Stimulated activated CD4-positive, alpha-beta T cell treated with anti-CD3 and anti-CD28 coated beads, Interleukin-4, amount 100 ng/mL, for 24 hours (primary cell): ENCODE measurements at regions not wholly inside any gene's neighbourhood (a gene's known extent, or its start where the extent isn't known, plus 50 kb on each side); places are given as distances from the start of the nearest gene placed in this dataset.

ENCODE experiments used
- DNase-seq: peaks from one replicate; pipeline ENCODE4 v3.0.0-alpha.2; 2020

DNA sequence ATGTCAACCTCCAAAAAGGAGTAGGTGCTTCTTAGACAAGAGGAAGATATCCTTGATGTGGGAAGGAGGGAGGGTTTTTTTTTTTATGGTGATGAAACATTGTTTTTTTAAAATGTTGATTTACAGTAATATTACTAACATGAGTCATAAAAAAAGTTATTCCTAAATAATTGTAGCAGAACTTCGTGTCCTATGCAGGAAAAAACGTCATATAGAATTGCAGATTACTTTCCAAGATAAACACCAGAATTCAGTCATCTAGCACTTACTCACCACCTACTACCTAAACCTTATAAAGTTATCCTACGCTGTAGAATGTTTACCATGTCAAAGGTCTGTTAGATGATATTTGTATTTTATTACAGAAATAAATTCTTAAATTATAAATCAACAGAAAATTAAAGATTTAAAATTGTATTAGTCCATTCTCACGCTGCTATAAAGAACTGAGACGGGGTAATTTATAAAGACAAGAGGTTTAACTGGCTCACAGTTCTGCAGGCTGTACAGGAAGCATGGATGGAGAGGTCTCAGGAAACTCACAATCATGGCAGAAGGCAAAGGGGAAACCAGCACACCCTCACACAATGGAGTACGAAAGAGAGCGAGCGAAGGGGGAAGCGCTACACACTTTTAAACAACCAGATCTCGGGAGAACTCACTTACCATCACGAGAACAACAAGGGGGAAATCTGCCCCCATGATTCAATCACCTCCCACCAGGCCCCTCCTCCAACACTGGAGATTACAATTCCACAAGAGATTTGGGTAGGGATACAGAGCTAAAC is 105.2 kb upstream of the NEBL start:
- DNase-seq, result no peak

GRCh38 chr10:20999699-21000098 is 102.6 kb upstream of the NEBL start:
- no peak for DNase-seq

- no peak for DNase-seq
Observed at GRCh38 chr10:20998036-20998435, 100.9 kb upstream of the NEBL start.

GRCh38 chr10:20995123-20995987 is 98.2 kb upstream of the NEBL start:
- DNase-seq, result no peak

GRCh38 chr10:20993830-20994527 is 96.9 kb upstream of the NEBL start:
- no peak for DNase-seq

- DNase-seq, result no peak
Observed at GRCh38 chr10:20993389-20993788, 96.3 kb upstream of the NEBL start.

- DNase-seq, result no peak
Observed at GRCh38 chr10:20991526-20991925, 94.4 kb upstream of the NEBL start.

DNA sequence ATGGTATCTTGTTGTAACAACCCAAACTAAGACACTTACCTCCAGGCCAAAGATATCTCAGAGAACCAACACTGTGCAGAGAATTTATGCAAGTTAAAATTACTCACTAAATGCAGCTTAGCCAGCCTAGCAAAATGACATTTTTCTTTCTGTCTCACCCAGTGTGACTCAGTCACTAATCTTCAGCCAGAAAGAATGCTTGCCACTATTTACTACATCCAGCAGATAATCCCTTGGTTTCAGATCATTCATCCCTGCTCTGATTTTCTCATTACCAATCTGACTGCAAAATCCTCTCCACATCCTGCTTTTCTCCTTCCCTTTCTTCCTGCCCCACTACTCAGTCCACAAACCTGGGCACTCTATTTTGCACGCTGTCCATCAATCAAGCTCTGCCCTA is 93.5 kb upstream of the NEBL start:
- no peak for DNase-seq

DNA sequence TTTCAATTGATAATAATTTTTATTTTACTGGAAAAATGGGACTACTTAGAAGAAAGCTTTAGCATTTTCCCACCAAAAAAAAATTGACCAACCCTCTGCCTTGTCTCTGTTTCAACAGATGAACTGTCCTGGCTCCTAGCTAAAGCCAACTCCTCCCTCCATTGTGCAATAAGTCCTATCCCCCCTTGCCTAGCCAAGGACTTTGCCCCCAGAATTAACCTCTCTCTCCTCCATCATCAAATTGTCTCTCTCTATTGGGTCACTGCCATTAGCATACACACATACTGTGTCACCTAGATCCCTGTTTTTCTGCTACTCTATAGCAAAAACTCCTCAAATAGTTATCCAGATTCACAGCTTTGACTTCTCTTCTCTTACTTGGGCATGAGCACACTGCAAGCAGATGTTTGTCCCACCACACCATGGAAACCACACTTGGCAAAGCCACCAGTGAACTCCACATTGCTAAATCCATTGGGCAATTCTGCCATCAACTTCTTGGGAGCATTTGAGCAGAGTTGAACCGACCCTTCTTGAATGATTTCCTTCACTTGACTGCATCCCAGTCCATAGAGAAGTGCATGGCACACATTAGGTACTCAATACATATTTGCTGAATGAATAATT is 91.4 kb upstream of the NEBL start:
- DNase-seq, result no peak

- DNase-seq, result no peak
Observed at GRCh38 chr10:20986049-20986448, 88.9 kb upstream of the NEBL start.

DNA sequence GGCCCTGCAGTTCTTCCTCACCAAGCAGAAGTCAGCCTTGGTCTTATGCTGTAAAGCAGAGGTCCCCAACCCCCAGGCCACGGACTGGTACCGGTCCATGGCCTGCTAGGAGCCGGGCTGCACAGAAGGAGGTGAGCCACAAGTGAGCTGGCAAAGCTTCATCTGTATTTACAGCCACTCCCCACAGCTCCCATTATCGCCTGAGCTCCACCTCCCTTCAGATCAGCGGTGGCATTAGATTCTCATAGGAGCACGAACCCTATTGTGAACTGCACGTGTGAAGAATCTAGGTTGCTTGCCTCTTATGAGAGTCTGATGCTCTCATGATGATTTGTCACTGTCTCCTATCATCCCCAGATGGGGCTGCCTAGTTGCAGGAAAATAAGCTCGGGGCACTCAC is 87.6 kb upstream of the NEBL start:
- DNase-seq, result no peak

- no peak for DNase-seq
Observed at GRCh38 chr10:20981419-20981953, 84.4 kb upstream of the NEBL start.

DNA sequence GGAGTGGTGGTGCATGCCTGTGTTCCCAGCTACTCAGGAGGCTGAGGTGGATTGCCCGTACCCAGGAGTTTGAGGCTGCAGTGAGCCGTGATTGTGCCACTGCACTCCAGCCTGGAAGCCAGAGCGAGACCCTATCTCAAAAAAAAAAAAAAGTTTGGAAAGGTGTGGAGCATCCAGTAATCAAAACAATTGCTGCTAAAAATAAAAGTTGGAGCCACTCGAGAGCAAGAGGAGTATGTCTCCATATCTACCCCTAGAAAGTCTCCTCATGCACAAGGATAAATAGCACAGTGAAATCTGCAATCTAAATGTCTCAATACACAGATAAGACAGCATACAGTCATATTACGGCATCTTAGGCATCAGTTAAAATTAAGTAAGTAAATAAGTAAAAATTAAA is 81.5 kb upstream of the NEBL start:
- DNase-seq, result no peak

DNA sequence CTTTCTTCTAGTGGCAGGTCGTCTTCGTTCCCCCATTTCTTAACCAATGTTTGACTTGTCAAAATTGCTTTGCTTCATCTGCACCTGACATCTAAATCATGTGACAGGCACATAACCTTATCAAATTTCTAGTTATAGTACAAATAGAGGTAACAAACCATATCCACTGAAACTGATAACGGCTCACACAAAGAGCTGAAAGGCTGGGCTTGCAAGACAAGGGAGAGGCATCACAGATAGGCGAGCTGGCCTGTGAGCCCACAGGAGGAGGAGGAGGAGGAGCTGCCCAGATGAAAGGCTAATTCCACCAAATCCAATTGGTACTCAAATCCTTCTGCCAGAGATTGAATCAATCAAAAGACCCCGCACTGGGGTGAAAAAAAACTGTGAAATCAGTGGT is 80.2 kb upstream of the NEBL start:
- DNase-seq, result no peak

- no peak for DNase-seq
Observed at GRCh38 chr10:20976891-20977290, 79.8 kb upstream of the NEBL start.

DNA sequence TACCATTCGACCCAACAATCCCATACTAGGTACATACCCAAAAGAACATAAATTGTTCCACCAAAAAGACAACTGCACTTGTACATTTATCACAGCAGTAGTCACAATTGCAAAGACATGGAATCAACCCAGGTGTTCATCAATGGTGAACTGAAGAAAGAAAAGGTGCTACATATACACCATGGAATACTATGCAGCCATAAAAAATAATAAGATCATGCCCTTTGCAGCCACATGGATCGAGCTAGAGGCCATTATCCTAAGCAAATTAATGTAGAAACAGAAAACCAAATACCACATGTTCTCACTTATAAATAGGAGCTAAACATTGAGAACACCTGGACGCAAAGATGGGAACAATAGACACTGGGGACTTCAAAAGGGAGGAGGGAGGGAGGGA is 79.3 kb upstream of the NEBL start:
- DNase-seq, result no peak

DNA sequence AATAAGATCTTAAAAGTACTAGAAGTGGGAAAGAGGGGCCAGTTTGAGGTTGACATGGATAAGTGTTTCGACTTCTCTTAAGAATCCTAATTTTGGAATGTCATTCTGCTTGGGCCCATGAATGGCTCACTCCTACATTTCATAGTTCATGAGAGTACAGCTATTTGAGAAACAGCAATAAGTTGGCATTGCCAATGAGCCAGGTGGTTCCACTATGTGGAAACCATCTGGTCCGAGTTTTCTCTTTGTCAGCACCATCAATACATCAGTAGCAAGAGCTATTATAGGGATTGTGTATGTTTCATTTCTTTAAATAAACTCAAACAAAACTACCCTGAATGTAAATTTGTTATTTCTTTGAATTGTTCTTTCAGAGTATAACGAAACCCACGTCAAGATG is 78.1 kb upstream of the NEBL start:
- DNase-seq, result no peak

DNA sequence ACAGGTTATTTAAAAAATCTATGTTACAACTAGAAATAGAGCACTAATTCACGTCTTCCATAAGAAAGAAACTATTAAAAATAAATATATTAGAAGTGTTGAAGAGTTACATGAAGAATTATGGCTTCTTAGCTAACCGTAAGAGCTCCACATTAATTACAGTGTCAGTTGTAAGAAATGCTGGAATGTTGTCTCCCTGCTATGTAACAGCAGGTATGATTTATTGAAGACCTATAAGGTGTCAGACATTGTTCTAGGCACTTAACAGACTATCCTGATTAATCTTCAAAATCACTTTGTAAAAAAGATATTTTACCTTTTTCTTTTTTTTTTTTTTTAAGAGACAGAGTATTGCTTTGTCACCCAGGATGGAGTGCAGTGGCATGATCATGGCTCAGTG is 75.8 kb upstream of the NEBL start:
- no peak for DNase-seq

DNA sequence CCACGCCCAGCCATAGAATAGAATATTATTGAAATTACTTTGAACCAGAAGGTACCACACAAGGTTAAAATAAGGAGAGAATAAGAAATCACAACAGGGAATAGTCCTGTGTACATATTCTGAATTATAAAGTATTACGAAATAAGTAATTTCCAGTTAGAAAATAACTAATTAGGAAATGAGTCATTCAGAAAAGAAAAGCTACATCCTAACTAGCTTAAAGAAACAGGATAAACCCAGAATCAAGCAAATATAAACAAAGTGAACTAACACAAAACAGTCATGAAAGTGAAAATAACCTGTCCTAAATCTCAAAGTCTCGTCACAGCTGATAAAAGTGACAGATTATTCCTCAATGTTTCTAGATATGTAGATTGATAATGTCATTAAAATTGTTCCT is 74.8 kb upstream of the NEBL start:
- DNase-seq, result no peak

DNA sequence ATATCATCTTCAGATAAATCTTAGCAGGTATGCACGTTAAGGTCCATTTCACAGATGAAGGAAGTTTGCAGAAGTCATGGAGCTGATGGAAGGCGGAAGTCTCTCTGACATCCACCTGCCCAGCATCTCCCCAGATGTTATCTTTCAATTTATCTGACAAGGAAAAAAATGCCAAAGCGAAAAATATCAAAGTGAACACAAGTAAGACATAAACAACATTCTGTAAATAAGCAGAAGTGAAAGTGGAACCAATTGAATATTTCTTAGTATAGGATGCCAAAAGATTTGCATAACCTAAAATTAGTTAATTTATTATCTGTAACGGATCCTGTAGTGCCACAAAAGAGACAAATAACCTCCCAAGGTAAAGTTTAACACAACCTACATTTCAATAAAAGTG is 73.6 kb upstream of the NEBL start:
- DNase-seq, result no peak

DNA sequence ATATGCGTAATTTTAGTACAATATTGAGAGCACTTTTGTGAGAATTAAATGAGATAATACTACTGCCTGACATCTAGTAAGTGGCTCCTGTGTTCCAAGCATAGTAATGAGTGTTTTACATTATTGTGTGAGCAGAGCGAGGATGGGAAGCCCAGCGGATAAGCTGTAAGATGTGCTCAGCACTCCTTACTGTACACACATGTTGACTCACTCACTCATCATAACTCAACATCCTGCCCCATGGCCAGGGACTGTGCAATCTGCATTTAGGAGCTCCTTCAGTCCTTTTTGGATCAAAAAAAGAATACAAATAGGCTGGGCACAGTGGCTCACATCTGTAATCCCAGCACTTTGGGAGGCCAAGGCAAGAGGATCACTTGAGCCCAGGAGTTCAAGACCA is 72.9 kb upstream of the NEBL start:
- DNase-seq, result no peak

DNA sequence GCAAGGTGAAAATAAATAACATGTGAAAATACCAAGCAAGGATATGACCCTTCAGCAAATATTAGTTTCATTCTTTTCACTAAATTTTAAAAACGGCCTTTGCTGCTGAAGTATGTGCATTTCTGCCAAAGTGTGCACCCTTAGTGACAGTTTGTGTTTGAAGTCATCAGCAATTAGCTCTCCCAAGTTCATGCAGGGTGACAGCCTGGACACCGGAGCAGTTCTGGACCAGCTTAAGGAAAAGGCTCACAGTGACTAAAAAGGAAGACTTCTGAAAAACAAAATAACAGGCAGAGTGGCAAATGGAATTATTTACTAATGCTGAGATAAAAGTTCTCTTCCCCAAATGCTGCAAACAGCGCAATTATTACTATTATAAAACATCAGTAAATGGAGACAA is 69.3 kb upstream of the NEBL start:
- no peak for DNase-seq
